Heart left ventricle (tissue), 16 donors: ENCODE measurements at regions not wholly inside any gene's neighbourhood (a gene's known extent, or its start where the extent isn't known, plus 50 kb on each side); places are given as distances from the start of the nearest gene placed in this dataset.

ENCODE experiments used
- ATAC-seq, 4 donors: fragments of 200-7000 bp; cut with Tn5 transposase; one replicate each; pipeline ENCODE4 v1.9.1; 2020 to 2022; ENCODE audit warnings: moderate library complexity in 4 of 4, mild to moderate bottlenecking in 3 of 4, moderate number of reproducible peaks in 1 of 4
- DNase-seq, 5 donors: peaks; one replicate each; pipeline ENCODE4 v3.0.0-alpha.2; 2020
- H3K27ac ChIP-seq, 12 donors: fragments of 200-600 bp; sonication (generic) in 4 of 12; one replicate each; pipeline versions ENCODE4 v1.5.0 to v1.8.0; 2016 to 2022; ENCODE audit warnings: mild to moderate bottlenecking in 2 of 12
- H3K27me3 ChIP-seq, 9 donors: fragments of 200-600 bp; sonication (generic) in 2 of 9; one replicate each; pipeline versions ENCODE4 v1.5.1 to v1.8.0; 2016 to 2022; ENCODE audit warnings: mild to moderate bottlenecking in 3 of 9
- H3K36me3 ChIP-seq, 9 donors: fragments of 200-600 bp; sonication (generic) in 2 of 9; one replicate each; pipeline versions ENCODE4 v1.5.0 to v1.8.0; 2018 to 2022; ENCODE audit warnings: mild to moderate bottlenecking in 2 of 9
- H3K4me1 ChIP-seq, 12 donors: fragments of 200-600 bp; sonication (generic) in 4 of 12; one replicate each; pipeline versions ENCODE4 v1.5.0 to v1.8.0; 2016 to 2022; ENCODE audit warnings: mild to moderate bottlenecking in 3 of 12
- H3K4me3 ChIP-seq, 12 donors: fragments of 200-600 bp; sonication (generic) in 4 of 12; one replicate each; pipeline versions ENCODE4 v1.5.0 to v1.8.0; 2017 to 2022; ENCODE audit warnings: mild to moderate bottlenecking in 9 of 12, moderate library complexity in 4 of 12
- H3K9me3 ChIP-seq, 12 donors: fragments of 200-600 bp; sonication (generic) in 4 of 12; one replicate each; pipeline versions ENCODE4 v1.5.0 to v1.8.0; 2016 to 2022; ENCODE audit warnings: mild to moderate bottlenecking in 1 of 12
- CTCF ChIP-seq, 12 donors: fragments of 200-600 bp; sonication (generic) in 4 of 12; IDR thresholded peaks; one replicate each; pipeline versions ENCODE4 v1.5.0 to v1.8.0; 2018 to 2022; ENCODE audit warnings: antibody characterized with exemption in 12 of 12, mild to moderate bottlenecking in 5 of 12
- POLR2A ChIP-seq, 2 donors: fragments of 450-650 bp; IDR thresholded peaks; one replicate each; pipeline ENCODE4 v1.6.1; 2017; ENCODE audit warnings: antibody characterized with exemption in 2 of 2, mild to moderate bottlenecking in 2 of 2, moderate library complexity in 2 of 2
- WGBS, 4 donors: extraction: QIAGEN DNeasy Blood & Tissue Kit in 2 of 4; methylation state at CpG; one replicate each; pipeline versions ENCODE4 v1.1.5 to v1.1.7; 2013 to 2018; 5-methylcytosine and 5-hydroxymethylcytosine counted together
- intact Hi-C, 10 donors: fragments of 100-400 bp; cut with DNase I; formaldehyde crosslinking; loops; one replicate each; pipeline versions ENCODE4 v1.11.1 to v1.14.2; 2022
- donor health status: ischemic (EF 13 %, LVEDD 7.1; RV severe dilation, severe dysfunction).
- donor health status: healthy with polysubstance abuse.
- donor health status: DM: no; HTN: yes; CAD: no.
- donor health status: DM: no; HTN: no; CAD: no.
- donor health status: ischemic (EF 25% LVEDD 6.9; RV normal size, moderate dysfunction).
- donor health status: ischemic (EF 25% LVEDD 5.7; RV mildly dilated, moderate dysfunction).
- donor health status: healthy.
- donor health status: DM: yes; HTN: yes; CAD: no.
- donor health status: ischemic (EF 35%, LVEDD 5.7; RV mildly dilated, moderate dysfunction).
- donor health status: nonischemic (EF 11% LVEDD 7.7; RV severe dilation, severe dysfunction).
- donor health status: DM: yes; HTN: yes; CAD: no.
- donor health status: PGD.
- donor health status: ischemic (EF 29% LVEDD 5.4; RV normal size, mild dysfunction).
- donor health status: nonischemic (EF 23%, LVEDD 6.1; RV moderate dilation, normal function).

GRCh38 chr12:16681196-16681595, 75.2 kb upstream of the LMO3 start:
- intact Hi-C loops = no loop called here
- ATAC-seq = no peak

GRCh38 chr12:16675438-16675837, 69.5 kb upstream of the LMO3 start:
- 42 to 49% (median 45%) methylated on average over 3 of the region's 3 CpGs for WGBS, 4 donors
- no peak overlapping the region for H3K4me3 ChIP-seq
- H3K4me1 ChIP-seq = no peaks in the 10 kb centered on the region
- H3K9me3 ChIP-seq = no peaks in the 10 kb centered on the region
- intact Hi-C loops = no loop called here
- no peaks in the 10 kb centered on the region for H3K27me3 ChIP-seq
- no peak for DNase-seq
- no peak for TF ChIP-seq CTCF (IDR thresholded peaks at IDR 0.05)
- no peak for TF ChIP-seq POLR2A (IDR thresholded peaks at IDR 0.05)
- no peak for ATAC-seq
- no peaks in the 10 kb centered on the region for H3K36me3 ChIP-seq
- H3K27ac ChIP-seq = no peak overlapping the region

More at GRCh38 chr12:16681196-16681595, 75.2 kb upstream of the LMO3 start:
- Histone ChIP-seq H3K9me3 (no peaks in the 10 kb centered on the region), H3K27ac (no peak overlapping the region), H3K27me3 (no peaks in the 10 kb centered on the region), H3K36me3 (no peaks in the 10 kb centered on the region), H3K4me3 (no peak overlapping the region), H3K4me1 (no peaks in the 10 kb centered on the region)
- TF ChIP-seq POLR2A (IDR thresholded peaks at IDR 0.05) (no peak), CTCF (IDR thresholded peaks at IDR 0.05) (no peak)
- DNase-seq = no peak

DNA sequence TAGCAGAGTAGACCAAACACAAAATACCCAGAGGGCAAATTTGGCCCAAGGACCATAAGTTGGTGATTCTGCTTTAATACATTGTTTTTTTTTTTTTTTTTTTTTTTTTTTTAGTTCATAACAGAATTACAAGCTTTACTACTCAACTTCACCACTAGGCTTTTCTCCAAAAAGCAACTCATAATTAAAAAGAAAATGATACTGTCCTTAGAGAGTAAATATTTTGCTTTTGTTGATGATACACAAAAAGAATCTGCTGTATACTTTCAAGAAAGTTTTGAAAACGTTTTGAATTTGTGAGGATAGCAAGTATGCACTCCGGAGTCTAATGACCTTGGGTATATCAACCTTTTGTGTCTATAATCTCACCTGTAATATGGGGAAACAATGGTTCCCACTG, 68.9 kb upstream of the LMO3 start:
- no peak overlapping the region for H3K4me3 ChIP-seq
- ATAC-seq (no peak), DNase-seq (no peak)
- no peaks in the 10 kb centered on the region for H3K9me3 ChIP-seq
- no peaks in the 10 kb centered on the region for H3K36me3 ChIP-seq
- H3K27ac ChIP-seq = no peak overlapping the region
- no peaks in the 10 kb centered on the region for H3K4me1 ChIP-seq
- intact Hi-C loops = no loop called here
- TF ChIP-seq CTCF (IDR thresholded peaks at IDR 0.05) (no peak), POLR2A (IDR thresholded peaks at IDR 0.05) (no peak)
- 55 to 68% (median 59%) methylated on average over 2 of the region's 2 CpGs for WGBS, 4 donors
- H3K27me3 ChIP-seq = no peaks in the 10 kb centered on the region

- Histone ChIP-seq H3K27ac (no peak overlapping the region), H3K4me1 (no peaks in the 10 kb centered on the region), H3K36me3 (no peaks in the 10 kb centered on the region), H3K4me3 (no peak overlapping the region), H3K27me3 (no peaks in the 10 kb centered on the region), H3K9me3 (no peaks in the 10 kb centered on the region)
- DNase-seq = no peak
- ATAC-seq = no peak
- TF ChIP-seq POLR2A (IDR thresholded peaks at IDR 0.05) (no peak), CTCF (IDR thresholded peaks at IDR 0.05) (no peak)
- WGBS, 4 donors = 83 to 90% (median 87%) methylated on average over 2 of the region's 2 CpGs
- intact Hi-C loops = no loop called here
Measured at GRCh38 chr12:16670456-16671050, 64.6 kb upstream of the LMO3 start.
